HG02970 (cell line): ENCODE measurements at regions not wholly inside any gene's neighbourhood (a gene's known extent, or its start where the extent isn't known, plus 50 kb on each side); places are given as distances from the start of the nearest gene placed in this dataset.
"Not testable (repeated sequence)": the region's sequence is repeated elsewhere in the genome, so short reads cannot be mapped to it uniquely, and the experiment has no call there.

Experiments used
- ATAC-seq: cut with Tn5 transposase; IDR thresholded peaks from one replicate; pipeline ENCODE4 v1.9.1; 2021; ENCODE audit warnings: mild to moderate bottlenecking, moderate library complexity, moderate number of reproducible peaks; ENCODE audit not compliant: unreplicated experiment, low FRiP score

- no peak for ATAC-seq
Measured at GRCh38 chr10:124155781-124156435, 62.5 kb upstream of the CHST15 start.

- no peak for ATAC-seq
Measured at GRCh38 chr10:124153023-124153826, 59.8 kb upstream of the CHST15 start.

GRCh38 chr10:124152139-124153022 is 59.0 kb upstream of the CHST15 start:
- no peak for ATAC-seq

GRCh38 chr10:124151466-124152095 is 58.2 kb upstream of the CHST15 start:
- ATAC-seq, result no peak

GRCh38 chr10:124150807-124151417 is 57.5 kb upstream of the CHST15 start:
- no peak for ATAC-seq

GRCh38 chr10:124150189-124150806 is 56.9 kb upstream of the CHST15 start:
- ATAC-seq, result no peak

- ATAC-seq, result no peak
Measured at GRCh38 chr10:124149189-124150042, 56.0 kb upstream of the CHST15 start.

GRCh38 chr10:124148509-124149188 is 55.3 kb upstream of the CHST15 start:
- not testable (repeated sequence) for ATAC-seq

GRCh38 chr10:124146483-124146882 is 53.1 kb upstream of the CHST15 start:
- no peak for ATAC-seq

- ATAC-seq, result no peak
Measured at GRCh38 chr10:124145109-124145870, 51.9 kb upstream of the CHST15 start.

- no peak for ATAC-seq
Measured at GRCh38 chr10:124144536-124144935, 51.1 kb upstream of the CHST15 start.

GRCh38 chr10:124143721-124144120 is 50.3 kb upstream of the CHST15 start:
- ATAC-seq, result no peak
